ENCODE measurements at regions not wholly inside any gene's neighbourhood (a gene's known extent, or its start where the extent isn't known, plus 50 kb on each side); places are given as distances from the start of the nearest gene placed in this dataset.

DNA sequence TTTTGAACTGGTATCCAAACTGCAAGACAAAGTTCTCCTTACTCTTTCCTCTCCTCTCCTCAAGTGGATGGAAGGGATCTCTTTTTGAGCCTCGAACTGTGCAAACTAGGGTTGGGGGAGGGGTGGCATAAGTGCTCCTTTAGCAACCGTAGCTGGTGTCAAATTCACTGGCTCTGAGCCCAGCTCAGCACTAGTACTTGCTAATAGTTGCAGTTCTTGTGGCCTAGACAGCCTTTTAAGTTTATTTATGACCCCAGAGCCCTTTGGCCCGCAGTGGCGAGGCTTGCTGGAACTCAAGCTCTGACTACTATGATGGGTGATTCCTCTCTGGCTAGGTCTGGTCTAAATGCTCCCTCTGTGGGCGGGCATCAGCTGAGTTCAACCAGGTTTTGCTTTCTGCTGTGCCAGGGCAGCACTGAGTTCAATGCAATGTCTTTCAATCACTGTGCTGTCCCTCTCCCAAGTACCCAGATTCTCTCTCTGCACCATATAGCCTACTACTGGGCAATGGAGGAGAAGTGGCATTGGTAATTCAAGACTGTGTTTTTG lies 528.4 kb upstream of the SYT4 start:
- no peak overlapping the region for H3K4me3 ChIP-seq (ENCODE audit: insufficient read depth, low read length, poor library complexity, severe bottlenecking)
- H3K9ac ChIP-seq (ENCODE audit: low read length) = no peak overlapping the region
- no peaks in the 10 kb centered on the region for H3K9me2 ChIP-seq (replicated peaks; ENCODE audit: insufficient read depth, low read length)
- no peaks in the 10 kb centered on the region for H3F3A ChIP-seq (ENCODE audit: insufficient read depth)
- no peak overlapping the region for H2AFZ ChIP-seq (ENCODE audit: low read depth, low read length, severe bottlenecking)
- TF ChIP-seq, protein P1, sequence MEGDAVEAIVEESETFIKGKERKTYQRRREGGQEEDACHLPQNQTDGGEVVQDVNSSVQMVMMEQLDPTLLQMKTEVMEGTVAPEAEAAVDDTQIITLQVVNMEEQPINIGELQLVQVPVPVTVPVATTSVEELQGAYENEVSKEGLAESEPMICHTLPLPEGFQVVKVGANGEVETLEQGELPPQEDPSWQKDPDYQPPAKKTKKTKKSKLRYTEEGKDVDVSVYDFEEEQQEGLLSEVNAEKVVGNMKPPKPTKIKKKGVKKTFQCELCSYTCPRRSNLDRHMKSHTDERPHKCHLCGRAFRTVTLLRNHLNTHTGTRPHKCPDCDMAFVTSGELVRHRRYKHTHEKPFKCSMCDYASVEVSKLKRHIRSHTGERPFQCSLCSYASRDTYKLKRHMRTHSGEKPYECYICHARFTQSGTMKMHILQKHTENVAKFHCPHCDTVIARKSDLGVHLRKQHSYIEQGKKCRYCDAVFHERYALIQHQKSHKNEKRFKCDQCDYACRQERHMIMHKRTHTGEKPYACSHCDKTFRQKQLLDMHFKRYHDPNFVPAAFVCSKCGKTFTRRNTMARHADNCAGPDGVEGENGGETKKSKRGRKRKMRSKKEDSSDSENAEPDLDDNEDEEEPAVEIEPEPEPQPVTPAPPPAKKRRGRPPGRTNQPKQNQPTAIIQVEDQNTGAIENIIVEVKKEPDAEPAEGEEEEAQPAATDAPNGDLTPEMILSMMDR (IDR thresholded peaks at IDR 0.05; ENCODE audit: insufficient read depth, low read length, poor library complexity, severe bottlenecking) = no peak
- TF ChIP-seq EZH2phosphoT487 (conservative IDR thresholded peaks at IDR 0.05; ENCODE audit: low read length) = no peak
- no peaks in the 10 kb centered on the region for H3K27me3 ChIP-seq (ENCODE audit: low read length)
- no peaks in the 10 kb centered on the region for H3K79me2 ChIP-seq (ENCODE audit: insufficient read depth, low read length)
- no peaks in the 10 kb centered on the region for H3K9me3 ChIP-seq (ENCODE audit: insufficient read depth, low read length)
- no peak overlapping the region for H3K4me2 ChIP-seq (ENCODE audit: low read depth, low read length, poor library complexity, severe bottlenecking)
- H3K36me3 ChIP-seq (ENCODE audit: low read length) = no peaks in the 10 kb centered on the region
- no peak overlapping the region for H3K27ac ChIP-seq (ENCODE audit: low read depth, low read length)
- H4K20me1 ChIP-seq (ENCODE audit: low read depth, low read length) = no peaks in the 10 kb centered on the region

DNA sequence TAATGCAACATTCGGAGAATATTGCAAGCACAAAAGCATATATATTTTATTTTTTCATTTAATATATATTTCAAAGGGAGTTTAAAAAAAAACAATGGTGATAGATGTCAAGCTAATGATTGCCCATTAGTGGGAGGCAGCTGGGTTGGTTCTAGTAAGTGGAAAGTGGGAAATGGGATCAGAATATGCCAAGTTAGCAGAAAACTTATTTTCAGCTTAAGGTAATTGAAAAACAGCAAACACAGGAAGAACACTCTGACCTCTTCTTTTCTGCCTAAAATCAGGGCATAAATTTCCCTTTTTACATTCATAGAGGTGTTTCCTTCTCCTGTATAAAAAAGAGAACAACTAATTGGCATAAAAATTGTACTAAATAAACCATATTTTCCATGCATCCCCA lies 535.3 kb upstream of the SYT4 start:
- no peaks in the 10 kb centered on the region for H3K9me2 ChIP-seq (replicated peaks; ENCODE audit: insufficient read depth, low read length)
- H3K27me3 ChIP-seq (ENCODE audit: low read length) = no peaks in the 10 kb centered on the region
- H3F3A ChIP-seq (ENCODE audit: insufficient read depth) = no peaks in the 10 kb centered on the region
- no peaks in the 10 kb centered on the region for H3K36me3 ChIP-seq (ENCODE audit: low read length)
- no peak overlapping the region for H3K4me3 ChIP-seq (ENCODE audit: insufficient read depth, low read length, poor library complexity, severe bottlenecking)
- H3K4me2 ChIP-seq (ENCODE audit: low read depth, low read length, poor library complexity, severe bottlenecking) = no peak overlapping the region
- no peak overlapping the region for H2AFZ ChIP-seq (ENCODE audit: low read depth, low read length, severe bottlenecking)
- no peaks in the 10 kb centered on the region for H3K79me2 ChIP-seq (ENCODE audit: insufficient read depth, low read length)
- H3K9me3 ChIP-seq (ENCODE audit: insufficient read depth, low read length) = no peaks in the 10 kb centered on the region
- TF ChIP-seq EZH2phosphoT487 (conservative IDR thresholded peaks at IDR 0.05; ENCODE audit: low read length) = no peak
- TF ChIP-seq, protein P1 (IDR thresholded peaks at IDR 0.05; ENCODE audit: insufficient read depth, low read length, poor library complexity, severe bottlenecking) = no peak
- no peaks in the 10 kb centered on the region for H4K20me1 ChIP-seq (ENCODE audit: low read depth, low read length)
- no peak overlapping the region for H3K9ac ChIP-seq (ENCODE audit: low read length)
- H3K27ac ChIP-seq (ENCODE audit: low read depth, low read length) = no peak overlapping the region

DNA sequence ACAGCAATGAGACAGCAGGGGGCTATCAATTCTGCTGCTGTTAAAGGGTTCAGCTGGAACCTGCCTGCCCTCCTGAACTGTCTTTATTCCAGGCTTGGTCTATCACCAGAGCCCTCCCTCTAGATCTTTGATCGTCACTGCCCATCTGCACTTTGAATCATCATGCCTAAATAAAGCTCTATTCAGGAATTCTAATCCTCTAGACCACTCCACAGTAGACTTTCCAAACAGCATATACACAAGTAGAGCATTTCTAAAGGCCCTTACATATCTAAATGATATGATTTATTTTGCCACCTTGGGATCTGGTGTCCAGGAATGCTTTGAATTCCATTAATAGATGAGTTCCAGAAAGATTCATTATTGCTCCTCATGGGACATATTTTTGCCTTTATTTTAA lies 542.1 kb upstream of the SYT4 start:
- TF ChIP-seq, protein P1 (IDR thresholded peaks at IDR 0.05; ENCODE audit: insufficient read depth, low read length, poor library complexity, severe bottlenecking) = no peak
- TF ChIP-seq EZH2phosphoT487 (conservative IDR thresholded peaks at IDR 0.05; ENCODE audit: low read length) = no peak

More for the DNA sequence above, 542.1 kb upstream of the SYT4 start:
- Histone ChIP-seq H3K9me2 (replicated peaks; ENCODE audit: insufficient read depth, low read length) (no peaks in the 10 kb centered on the region), H3K4me3 (ENCODE audit: insufficient read depth, low read length, poor library complexity, severe bottlenecking) (no peak overlapping the region), H3K79me2 (ENCODE audit: insufficient read depth, low read length) (no peaks in the 10 kb centered on the region), H3K36me3 (ENCODE audit: low read length) (no peaks in the 10 kb centered on the region), H3K27ac (ENCODE audit: low read depth, low read length) (no peak overlapping the region), H3K27me3 (ENCODE audit: low read length) (no peaks in the 10 kb centered on the region), H3K9ac (ENCODE audit: low read length) (no peak overlapping the region), H4K20me1 (ENCODE audit: low read depth, low read length) (no peaks in the 10 kb centered on the region), H2AFZ (ENCODE audit: low read depth, low read length, severe bottlenecking) (no peak overlapping the region), H3K4me2 (ENCODE audit: low read depth, low read length, poor library complexity, severe bottlenecking) (no peak overlapping the region), H3F3A (ENCODE audit: insufficient read depth) (no peaks in the 10 kb centered on the region), H3K9me3 (ENCODE audit: insufficient read depth, low read length) (no peaks in the 10 kb centered on the region)

All from SU-DHL-6 (cell line).